HG02588 (cell line): ENCODE measurements at regions not wholly inside any gene's neighbourhood (a gene's known extent, or its start where the extent isn't known, plus 50 kb on each side); places are given as distances from the start of the nearest gene placed in this dataset.

Experiments
- ATAC-seq: cut with Tn5 transposase; IDR thresholded peaks from one replicate; pipeline ENCODE4 v1.9.1; 2021; ENCODE audit warnings: mild to moderate bottlenecking, moderate library complexity; ENCODE audit not compliant: unreplicated experiment

DNA sequence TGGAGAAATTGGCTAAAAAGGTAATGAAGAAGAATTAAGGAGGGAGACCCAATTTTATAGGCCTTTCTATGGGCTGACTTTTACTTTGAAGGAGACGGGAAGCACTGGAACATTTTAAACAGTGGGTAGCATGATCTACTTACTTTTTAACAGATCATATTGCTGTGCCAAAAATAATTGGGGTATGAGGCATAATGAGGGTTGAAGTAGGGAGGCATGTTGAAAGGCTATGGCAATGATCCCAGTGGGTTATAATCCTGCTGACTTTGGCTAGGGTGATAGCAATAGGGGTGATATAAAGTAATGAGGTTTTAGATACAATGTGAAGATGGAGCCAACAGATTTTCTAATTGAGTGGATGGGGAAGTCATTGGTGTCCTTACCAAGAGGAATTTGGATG, 73.2 kb downstream of the GPR37 start:
- ATAC-seq: no peak

DNA sequence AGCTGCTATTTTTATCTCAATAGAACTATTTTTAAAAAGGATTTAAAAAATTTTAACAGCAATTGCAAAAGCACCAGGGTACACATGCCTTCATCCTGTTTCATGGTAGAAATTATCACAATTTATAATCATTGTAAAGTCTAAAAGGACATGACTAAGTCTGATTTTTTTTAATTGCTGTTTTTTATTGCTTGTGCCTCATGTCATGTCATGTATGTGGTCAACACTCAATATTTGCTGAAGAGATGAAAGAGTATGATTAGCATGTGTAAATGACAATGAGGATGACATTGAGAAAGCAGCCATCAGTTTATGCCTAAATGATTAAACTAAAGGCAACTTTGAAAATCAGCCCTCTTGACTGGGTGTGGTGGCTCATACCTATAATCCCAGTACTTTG, 74.8 kb downstream of the GPR37 start:
- ATAC-seq: no peak

DNA sequence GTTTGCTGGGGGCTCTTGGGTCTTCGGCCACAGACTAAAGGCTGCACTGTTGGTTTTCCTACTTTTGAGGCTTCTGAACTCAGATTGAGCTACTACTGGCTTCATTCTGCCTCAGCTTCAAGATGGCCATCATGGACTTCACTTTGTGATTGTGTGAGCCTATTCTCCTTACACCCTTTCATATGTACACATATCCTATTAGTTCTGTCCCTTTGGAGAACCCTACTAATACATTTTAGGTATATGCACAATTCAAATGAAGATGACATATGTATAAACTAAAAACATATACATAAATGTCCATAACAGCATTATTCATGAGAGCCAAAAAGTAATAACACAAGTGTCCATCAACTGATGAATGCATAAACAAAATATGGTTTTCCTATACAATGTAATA, 75.7 kb downstream of the GPR37 start:
- ATAC-seq: no peak

DNA sequence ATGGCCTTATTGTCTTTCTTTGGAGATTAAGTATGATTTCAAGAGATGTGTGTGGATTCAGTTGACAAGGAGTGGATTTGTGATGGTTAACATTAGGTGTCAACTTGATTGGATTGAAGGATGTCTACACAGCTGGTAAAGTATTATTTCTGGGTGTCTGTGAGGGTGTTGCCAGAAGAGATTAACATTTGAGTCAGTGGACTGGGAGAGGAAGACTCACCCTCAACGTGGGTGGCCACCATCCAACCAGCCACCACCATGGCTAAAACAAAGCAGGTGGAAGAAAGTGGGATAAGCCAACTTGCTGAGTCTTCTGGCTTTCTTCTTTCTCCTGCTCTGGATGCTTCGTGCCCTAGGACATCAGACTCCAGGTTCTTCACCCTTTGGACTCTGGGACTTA, 76.1 kb downstream of the GPR37 start:
- no peak for ATAC-seq

DNA sequence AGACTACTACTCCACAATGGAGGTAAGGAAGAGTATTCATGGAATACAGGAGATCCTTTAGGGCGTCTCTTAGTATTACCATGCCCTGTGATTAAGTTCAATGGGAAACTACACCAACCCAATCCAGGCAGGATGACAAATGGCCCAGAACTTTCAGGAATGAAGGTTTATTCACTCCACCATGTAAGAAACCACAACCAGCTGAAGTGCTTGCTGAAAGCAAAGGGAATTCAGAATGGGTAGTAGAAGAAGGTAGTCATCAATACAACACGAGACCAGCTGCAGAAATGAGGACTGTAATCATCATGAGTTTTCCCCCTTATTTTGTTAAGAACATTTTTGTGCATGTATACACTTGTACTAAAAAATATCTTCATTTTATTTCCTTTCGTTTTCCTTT, 76.6 kb downstream of the GPR37 start:
- no peak for ATAC-seq

DNA sequence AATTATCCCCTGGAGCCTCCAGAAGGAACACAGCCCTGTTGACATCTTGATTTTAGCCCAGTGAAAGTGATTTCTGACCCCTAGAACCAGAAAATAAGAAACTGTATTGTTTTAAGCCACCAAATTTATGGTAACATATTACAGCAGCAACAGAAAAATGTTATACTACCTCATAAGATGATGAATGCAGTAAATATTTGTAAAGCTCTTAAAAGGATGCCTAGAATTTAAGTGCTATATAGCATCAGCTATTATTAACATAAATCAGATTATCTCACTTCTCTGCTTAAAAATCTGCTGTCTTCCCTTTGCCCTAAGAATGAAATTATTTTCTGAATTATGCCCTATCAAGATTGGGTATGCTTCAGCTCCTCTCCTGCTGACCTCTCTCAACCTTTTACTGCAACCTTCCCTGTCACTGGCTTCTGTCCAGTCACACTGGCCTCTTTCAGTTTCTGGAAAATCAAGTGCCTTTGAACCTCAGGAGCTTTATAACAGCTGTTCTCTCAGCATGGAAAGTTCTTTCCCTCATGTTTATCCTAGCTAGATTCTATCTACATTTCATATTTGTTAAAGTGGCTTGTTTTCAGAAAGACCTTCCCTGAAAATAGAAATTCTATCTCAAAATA, 78.9 kb downstream of the GPR37 start:
- ATAC-seq: no peak

DNA sequence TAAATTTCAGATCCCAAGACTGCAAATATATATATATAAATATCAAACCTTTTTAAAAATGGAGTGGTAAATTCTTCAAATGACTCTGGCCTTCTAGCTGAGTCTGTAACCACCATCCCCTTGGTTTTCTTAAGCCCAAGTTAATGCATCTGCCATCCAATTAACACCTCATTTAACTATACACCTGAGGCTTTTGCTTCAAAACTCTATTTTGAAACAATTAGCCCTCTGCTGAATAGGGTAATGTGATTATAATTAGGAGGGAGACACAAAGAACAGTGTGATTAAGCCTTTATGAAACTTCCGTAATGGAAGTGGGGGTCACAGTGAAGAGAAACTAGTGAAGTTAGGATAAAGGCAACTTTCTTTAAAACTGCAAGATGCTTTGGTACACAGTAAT, 83.6 kb downstream of the GPR37 start:
- ATAC-seq: no peak

DNA sequence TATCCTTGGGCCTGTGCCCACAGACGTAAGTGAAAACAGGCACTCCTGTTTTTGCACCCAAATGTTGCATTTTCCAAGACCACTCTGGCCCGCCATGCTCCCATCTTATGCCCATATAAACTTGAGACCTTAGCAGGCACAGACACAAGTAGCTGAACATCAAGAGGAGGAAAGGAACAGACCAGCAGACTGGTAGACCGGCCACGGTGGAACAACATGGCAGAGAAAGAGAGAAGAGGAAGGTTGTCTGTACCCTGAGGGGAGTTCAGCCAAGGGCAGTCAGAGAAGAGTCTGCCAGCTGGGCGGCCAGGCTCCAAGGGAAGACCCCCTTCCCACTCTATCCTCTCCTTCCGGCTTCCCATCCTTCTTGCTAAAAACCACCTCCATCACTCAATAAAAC, 85.3 kb downstream of the GPR37 start:
- ATAC-seq: no peak

DNA sequence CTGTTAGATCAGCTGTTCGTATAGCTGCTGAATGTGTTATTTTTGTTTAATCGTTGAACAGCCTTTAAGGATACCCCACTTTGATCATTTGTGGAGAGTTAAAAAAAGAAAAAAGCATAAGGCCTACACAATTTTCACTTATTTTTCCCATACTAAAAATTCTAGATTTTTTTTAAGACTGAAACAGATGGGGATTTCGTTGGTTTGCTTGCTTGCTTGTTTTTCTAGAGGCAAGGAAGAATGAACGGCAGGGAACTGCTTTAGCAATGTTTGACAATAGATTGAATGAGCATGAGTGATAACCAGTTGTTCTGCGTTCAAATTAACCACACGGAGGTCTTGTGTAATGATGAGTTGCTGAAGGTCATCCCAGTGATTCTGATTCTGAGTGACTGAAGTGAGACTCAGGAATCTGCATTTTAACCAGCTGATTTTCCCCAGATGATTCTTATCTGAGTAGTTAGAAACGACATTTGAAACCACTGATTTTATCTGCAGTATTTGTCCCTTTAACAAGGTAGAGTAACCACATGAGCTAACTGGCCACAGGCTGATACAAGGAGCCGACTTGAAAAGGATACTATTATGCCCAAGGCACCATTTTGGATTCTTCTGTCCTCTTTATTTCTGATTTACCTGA, 85.9 kb downstream of the GPR37 start:
- no peak for ATAC-seq

DNA sequence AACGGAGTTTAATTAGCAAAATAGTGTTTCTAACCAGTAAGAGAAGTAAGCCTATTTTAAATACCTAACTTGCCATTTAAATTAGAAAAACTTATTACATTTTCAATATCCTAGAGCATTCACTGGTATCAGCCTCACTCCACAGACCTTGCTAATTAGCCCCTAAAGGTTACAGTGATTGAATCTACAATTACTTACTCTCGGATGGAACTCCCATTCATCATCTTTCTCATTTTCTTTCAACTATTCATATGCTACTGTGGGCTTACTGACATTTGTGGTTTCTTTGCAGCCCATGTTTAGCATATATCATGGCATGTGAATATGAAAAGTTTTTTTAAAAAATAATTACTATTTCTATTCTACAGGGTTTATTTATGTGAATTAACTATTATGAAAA, 86.4 kb downstream of the GPR37 start:
- no peak for ATAC-seq

DNA sequence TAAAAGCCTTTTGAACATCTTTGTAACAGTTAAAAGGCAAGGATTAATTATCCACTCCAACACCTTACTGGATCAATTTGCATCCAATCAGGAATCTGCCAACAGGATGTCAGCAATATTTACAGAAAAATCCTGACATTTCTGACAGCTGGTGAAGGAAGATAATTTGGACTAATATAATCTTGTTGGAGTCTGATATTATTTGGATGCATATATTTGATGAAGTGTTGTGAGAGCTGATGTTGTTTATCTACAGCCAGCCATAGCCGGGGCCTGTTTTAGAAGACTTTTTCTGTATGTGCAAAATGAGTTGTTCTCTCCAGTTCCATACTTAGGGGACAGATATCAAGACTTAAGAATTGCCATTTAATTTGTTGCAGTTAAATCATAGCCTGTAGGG, 91.1 kb downstream of the GPR37 start:
- ATAC-seq: no peak

DNA sequence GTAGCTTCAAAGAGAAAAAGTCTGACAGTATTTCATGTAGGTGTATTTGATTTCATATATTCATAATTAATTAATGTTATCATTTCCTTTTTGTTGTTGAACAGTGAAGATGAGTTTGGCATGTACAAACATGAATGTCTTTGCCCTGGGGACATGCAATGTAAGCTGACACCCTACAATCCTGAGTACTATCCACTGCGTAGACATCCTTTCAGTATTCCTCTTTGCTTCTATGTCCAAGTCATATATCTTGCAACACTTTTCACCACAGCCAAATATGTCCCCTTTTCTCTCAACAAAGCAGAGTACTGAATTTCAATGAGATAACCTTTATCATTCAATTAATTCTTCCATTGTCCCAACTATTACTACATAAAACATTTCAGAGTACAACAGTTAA, 93.6 kb downstream of the GPR37 start:
- no peak for ATAC-seq

DNA sequence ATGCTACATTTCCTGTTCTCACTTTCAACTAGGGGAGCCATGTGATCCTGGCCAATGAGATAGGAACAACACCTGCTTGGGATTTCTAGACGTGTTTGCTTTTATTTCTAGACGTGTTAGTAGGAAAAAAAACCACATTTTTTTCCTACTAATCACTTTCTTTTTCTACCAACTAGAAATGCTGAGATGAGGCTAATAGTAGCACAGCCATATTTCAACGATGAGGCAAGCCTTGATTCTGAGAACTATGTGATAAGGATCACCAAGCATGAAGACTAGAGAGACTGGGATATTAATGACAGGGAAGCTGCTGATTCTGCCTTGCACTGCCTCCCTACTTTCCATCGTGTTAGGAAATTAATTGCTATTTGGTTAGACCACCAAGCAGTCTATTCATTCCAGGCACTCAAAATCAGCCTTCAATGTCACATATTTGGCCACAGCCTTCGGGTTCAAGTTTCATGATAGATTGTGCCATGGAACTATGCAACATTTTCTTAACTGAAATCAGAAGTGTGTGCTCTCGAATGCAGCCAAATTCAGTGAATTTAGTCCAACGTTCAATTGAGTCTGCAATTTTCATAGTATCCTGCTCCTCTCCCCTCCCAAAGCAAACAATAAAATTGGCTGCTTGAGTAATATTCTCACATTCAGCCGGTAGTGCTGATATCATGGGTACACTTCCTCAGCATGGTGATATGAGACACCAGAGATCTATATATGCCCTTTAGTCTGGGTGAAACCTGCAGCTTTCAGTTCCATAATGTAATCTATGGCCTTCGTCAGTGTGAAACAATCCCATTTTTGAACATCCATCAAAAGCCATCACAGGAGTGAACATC, 98.1 kb downstream of the GPR37 start:
- ATAC-seq: no peak

DNA sequence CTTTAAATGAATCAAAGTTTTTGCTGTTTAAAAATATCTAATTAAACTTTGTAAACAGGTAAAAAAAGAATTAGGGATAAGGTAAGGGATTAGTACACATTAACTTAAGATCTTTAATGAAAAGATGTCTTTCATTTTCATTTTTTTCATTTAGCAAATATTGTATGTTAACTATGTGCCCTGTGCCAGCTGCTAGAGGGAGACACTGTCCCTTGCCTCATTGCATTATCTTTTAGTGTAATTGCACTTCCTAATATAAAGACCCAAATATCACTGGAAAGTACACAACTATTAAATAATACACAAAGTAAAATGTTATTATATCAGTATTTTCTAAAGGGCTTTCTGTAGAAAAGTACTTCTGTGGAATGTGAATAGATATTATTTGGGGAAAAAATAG, 102.7 kb downstream of the GPR37 start:
- ATAC-seq: no peak

DNA sequence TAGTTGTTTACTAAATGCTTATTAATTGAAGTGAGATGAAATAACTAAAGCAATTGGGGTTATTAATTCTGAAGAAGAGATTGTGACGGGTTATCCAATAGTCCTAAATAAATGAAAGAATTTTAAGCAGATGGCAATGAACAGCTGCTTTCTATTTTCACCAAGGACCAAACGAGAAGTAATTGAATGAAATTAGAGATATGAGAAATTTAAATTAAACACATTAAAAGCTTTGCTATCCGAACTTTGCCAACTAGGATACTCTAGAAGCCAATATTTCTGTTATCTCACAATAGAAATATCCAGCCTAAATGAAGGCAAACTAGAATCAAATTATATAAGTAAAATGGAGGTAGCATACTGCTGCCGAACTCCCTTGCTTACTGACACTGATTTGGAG, 103.2 kb downstream of the GPR37 start:
- ATAC-seq: no peak

DNA sequence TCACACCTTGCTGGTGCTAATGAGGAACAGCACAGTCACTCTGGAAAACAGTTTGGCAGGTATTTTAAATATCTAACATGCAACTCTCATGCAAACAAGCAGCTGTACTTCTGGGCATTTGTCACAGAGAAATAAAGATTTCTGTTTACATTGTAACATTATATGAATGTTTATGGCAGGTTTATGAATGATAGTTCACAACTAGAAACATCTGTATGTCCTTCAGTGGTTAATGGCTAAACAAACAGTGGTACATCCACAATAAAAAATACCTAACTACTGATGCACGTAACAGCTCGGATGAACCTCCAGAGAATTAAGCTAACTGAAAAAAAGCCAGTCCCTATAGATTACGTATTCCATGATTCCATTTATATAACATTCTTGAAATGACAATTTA, 109.6 kb downstream of the GPR37 start:
- ATAC-seq: no peak

DNA sequence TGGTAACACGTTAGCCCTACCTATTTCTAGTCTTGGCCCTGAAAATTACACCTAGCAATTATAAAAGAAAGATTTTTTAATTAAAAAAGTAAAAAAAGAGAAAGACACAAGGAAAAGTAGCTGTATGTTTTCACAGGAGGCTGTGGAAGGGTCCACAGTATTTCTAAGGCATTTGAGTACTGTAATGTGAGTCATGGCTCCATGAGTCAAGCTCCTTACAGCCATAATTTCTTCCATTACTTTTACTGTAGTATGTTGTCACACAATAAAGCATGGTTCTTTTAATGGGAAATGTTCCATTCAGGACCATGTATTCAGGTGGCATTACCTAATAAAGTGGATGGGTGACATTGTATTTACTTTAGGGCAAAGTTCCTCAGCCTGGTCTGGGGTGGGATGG, 113.4 kb downstream of the GPR37 start:
- ATAC-seq: no peak

DNA sequence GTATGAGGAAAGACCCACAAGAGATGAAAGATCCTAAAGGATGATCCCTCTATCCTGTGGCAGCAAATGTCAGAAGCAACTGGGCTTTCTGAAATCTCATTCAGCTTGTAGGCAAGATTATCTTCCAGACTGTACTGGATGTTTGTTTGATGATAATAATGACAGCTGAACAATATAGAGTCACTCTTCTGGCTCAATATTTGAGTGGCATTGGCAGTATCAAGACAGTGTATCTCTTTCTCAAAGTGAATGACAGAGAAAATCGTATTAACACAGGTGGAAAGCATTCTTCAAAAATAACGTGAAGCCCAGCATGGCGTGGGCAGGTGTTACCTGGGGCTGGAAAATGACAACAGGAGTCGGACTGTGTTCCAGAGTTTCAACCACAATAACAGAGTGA, 114.5 kb downstream of the GPR37 start:
- ATAC-seq: no peak

DNA sequence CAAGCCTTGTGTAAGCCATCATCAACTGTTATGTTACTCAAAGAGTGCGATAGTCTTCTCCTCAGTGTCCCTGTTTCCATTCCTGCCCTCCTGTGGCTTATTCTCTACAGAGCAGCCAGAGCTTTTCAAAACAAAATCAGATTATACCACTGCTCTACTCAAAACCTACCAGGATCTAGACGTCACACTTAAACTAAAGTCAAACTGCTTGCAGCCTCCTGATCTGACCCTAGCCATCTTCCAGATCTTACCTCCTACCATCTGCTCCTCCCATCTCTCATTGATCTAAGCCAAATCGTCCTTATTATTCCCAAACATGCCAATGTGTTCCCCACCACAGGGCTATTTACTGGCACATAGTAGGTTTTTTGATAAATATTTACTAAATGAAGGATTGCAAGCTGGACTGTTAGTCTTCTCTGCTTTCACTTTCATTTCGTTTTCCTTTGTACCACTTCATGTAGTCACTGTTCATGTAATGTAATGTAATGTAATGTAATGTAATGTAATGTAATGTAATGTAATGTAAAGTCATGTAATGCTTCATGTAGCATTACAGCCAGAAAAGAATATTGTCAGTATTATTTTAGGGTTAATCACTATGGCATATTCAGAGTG, 116.1 kb downstream of the GPR37 start:
- ATAC-seq: peak; percentile 47

DNA sequence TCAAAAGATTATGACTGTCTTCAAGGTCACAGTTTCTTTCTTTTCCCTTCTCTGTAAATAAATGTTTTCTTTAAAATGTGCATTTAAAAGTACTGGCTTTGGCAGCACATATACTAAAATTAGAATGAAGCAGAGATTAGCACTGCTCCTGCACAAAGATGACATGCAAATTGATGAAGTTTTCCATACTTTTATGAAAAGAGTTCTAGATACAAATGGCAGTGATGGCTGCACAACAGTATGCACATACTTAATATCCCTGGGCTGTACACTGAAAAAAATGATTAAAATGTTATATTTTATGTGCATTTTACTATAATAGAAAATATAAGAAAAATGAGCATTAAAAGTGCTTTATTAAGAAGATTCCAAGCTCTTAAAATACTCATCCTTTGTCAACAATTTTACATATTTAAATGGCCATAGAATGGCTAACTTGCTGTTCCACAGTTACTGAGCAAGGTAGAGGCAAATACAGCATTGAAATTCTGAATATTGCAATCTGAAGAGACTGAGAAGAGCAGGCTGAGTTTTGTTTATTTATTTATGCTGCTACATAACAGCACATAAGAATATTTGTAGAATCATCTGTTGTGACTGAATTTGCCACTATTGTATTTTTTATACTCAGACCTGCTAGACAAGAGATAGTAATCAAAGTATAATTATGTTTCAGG, 117.8 kb downstream of the GPR37 start:
- ATAC-seq: no peak

DNA sequence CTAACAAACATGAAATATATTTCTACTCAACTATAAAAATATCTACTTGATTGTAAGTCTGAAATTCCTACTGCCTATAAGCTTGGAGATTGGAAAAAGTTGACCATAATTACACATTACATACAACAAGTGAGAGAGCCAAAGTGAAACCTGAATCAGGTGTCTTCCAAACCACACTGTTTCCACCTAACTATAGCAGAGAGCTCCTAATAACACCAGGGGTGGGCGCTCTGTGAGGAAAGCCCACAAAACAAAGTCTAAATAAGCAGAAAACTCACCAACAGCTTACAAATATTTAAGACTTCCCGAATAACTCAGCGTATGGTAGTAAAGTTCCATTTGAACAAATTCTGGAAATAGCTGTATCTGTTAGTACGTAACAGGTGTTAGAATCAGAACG, 119.9 kb downstream of the GPR37 start:
- no peak for ATAC-seq
